Mesothelial cell of epicardium (in vitro differentiated cells): ENCODE measurements at regions not wholly inside any gene's neighbourhood (a gene's known extent, or its start where the extent isn't known, plus 50 kb on each side); places are given as distances from the start of the nearest gene placed in this dataset.

Source experiments
- DNase-seq, 2 experiments: peaks; one replicate each; pipeline ENCODE4 v3.0.0; 2021; ENCODE audit warnings: low spot score in 2 of 2; ENCODE audit not compliant: unreplicated experiment in 2 of 2
- H3K27ac Mint-ChIP-seq: 2 replicates; pipeline ENCODE4 v1.8.0; 2021; ENCODE audit warnings: mixed read lengths
- H3K27me3 Mint-ChIP-seq: 2 replicates; pipeline ENCODE4 v1.8.0; 2021; ENCODE audit warnings: low read depth, mixed read lengths
- H3K36me3 Mint-ChIP-seq: 2 replicates; pipeline ENCODE4 v1.8.0; 2021; ENCODE audit warnings: mixed read lengths
- H3K4me1 Mint-ChIP-seq: 2 replicates; pipeline ENCODE4 v1.8.0; 2021; ENCODE audit warnings: mixed read lengths
- H3K4me3 Mint-ChIP-seq: 2 replicates; pipeline ENCODE4 v1.8.0; 2021; ENCODE audit warnings: mild to moderate bottlenecking, moderate library complexity, mixed read lengths
- H3K9me3 Mint-ChIP-seq: 2 replicates; pipeline ENCODE4 v1.8.0; 2021; ENCODE audit warnings: mixed read lengths
- CTCF ChIP-seq: fragments of 200-600 bp; sonication (generic); IDR thresholded peaks from one replicate; pipeline ENCODE4 v1.5.0; 2021; ENCODE audit warnings: antibody characterized with exemption; ENCODE audit not compliant: unreplicated experiment

GRCh38 chr6:85364344-85364743 is 85.5 kb upstream of the NT5E start:
- peaks cover 8% of the 10 kb centered on the region for H3K9me3 Mint-ChIP-seq
- no peak for DNase-seq
- no peaks in the 10 kb centered on the region for H3K36me3 Mint-ChIP-seq
- H3K4me1 Mint-ChIP-seq: no peaks in the 10 kb centered on the region
- H3K27me3 Mint-ChIP-seq: no peaks in the 10 kb centered on the region
- no peak overlapping the region for H3K27ac Mint-ChIP-seq
- no peak for TF ChIP-seq CTCF
- no peak overlapping the region for H3K4me3 Mint-ChIP-seq

- no peak for TF ChIP-seq CTCF
- no peaks in the 10 kb centered on the region for H3K27me3 Mint-ChIP-seq
- H3K9me3 Mint-ChIP-seq: peaks cover 8% of the 10 kb centered on the region
- H3K36me3 Mint-ChIP-seq: no peaks in the 10 kb centered on the region
- H3K27ac Mint-ChIP-seq: no peak overlapping the region
- H3K4me3 Mint-ChIP-seq: no peak overlapping the region
- no peak for DNase-seq
- H3K4me1 Mint-ChIP-seq: no peaks in the 10 kb centered on the region
Observed at GRCh38 chr6:85363870-85364269, 86.0 kb upstream of the NT5E start.

- DNase-seq: no peak
- no peaks in the 10 kb centered on the region for H3K36me3 Mint-ChIP-seq
- TF ChIP-seq CTCF: no peak
- no peaks in the 10 kb centered on the region for H3K4me1 Mint-ChIP-seq
- H3K9me3 Mint-ChIP-seq: peaks cover 8% of the 10 kb centered on the region
- H3K4me3 Mint-ChIP-seq: no peak overlapping the region
- H3K27me3 Mint-ChIP-seq: no peaks in the 10 kb centered on the region
- H3K27ac Mint-ChIP-seq: no peak overlapping the region
Observed at GRCh38 chr6:85362652-85363310, 87.1 kb upstream of the NT5E start.

GRCh38 chr6:85361643-85362014 is 88.3 kb upstream of the NT5E start:
- Mint-ChIP-seq H3K9me3 (peaks cover under 1% of the 10 kb centered on the region), H3K4me1 (no peaks in the 10 kb centered on the region), H3K4me3 (no peak overlapping the region), H3K36me3 (no peaks in the 10 kb centered on the region), H3K27ac (no peak overlapping the region), H3K27me3 (no peaks in the 10 kb centered on the region)
- DNase-seq: no peak
- TF ChIP-seq CTCF: no peak

- no peak for DNase-seq
- no peak for TF ChIP-seq CTCF
- Mint-ChIP-seq H3K4me3 (no peak overlapping the region), H3K27ac (no peak overlapping the region), H3K9me3 (no peaks in the 10 kb centered on the region), H3K27me3 (no peaks in the 10 kb centered on the region), H3K36me3 (no peaks in the 10 kb centered on the region), H3K4me1 (no peaks in the 10 kb centered on the region)
Observed at GRCh38 chr6:85360794-85361642, 88.9 kb upstream of the NT5E start.
